Smooth muscle cell (in vitro differentiated cells): ENCODE measurements at regions not wholly inside any gene's neighbourhood (a gene's known extent, or its start where the extent isn't known, plus 50 kb on each side); places are given as distances from the start of the nearest gene placed in this dataset.

Experiments used
- DNase-seq: peaks from one replicate; lab custom pipeline; 2025; ENCODE audit not compliant: unreplicated experiment; lab: John Stamatoyannopoulos, UW
- H2AFZ ChIP-seq: fragments of 200-600 bp; sonication (generic); 2 replicates; pipeline ENCODE4 v1.6.0; 2016; ENCODE audit warnings: antibody characterized with exemption, low read depth, mild to moderate bottlenecking
- H3F3A ChIP-seq: fragments of 200-600 bp; sonication (generic); 2 replicates; pipeline ENCODE4 v1.6.0; 2017; ENCODE audit warnings: antibody characterized with exemption, low read depth
- H3K27ac ChIP-seq: fragments of 200-600 bp; sonication (generic); 2 replicates; pipeline ENCODE4 v1.5.1; 2016; ENCODE audit warnings: low read depth, mild to moderate bottlenecking
- H3K27me3 ChIP-seq: fragments of 200-600 bp; sonication (generic); 2 replicates; pipeline ENCODE4 v1.6.1; 2016; ENCODE audit warnings: low read depth, mild to moderate bottlenecking
- H3K36me3 ChIP-seq: fragments of 200-600 bp; sonication (generic); 2 replicates; pipeline ENCODE4 v1.5.1; 2016; ENCODE audit warnings: low read depth
- H3K4me1 ChIP-seq: fragments of 200-600 bp; sonication (generic); 2 replicates; pipeline ENCODE4 v1.5.1; 2016; ENCODE audit warnings: low read depth
- H3K4me2 ChIP-seq: fragments of 200-600 bp; sonication (generic); 2 replicates; pipeline ENCODE4 v1.6.0; 2016; ENCODE audit warnings: mild to moderate bottlenecking
- H3K4me3 ChIP-seq: fragments of 200-600 bp; sonication (generic); 2 replicates; pipeline ENCODE4 v1.5.1; 2016; ENCODE audit warnings: mild to moderate bottlenecking
- H3K79me2 ChIP-seq: fragments of 200-600 bp; sonication (generic); 2 replicates; pipeline ENCODE4 v1.6.0; 2016; ENCODE audit warnings: low read depth, mild to moderate bottlenecking
- H3K9ac ChIP-seq: fragments of 200-600 bp; sonication (generic); 2 replicates; pipeline ENCODE4 v1.6.0; 2016; ENCODE audit warnings: low read depth
- H3K9me3 ChIP-seq: fragments of 200-600 bp; sonication (generic); replicated peaks from 2 replicates; pipeline ENCODE4 v1.5.1; 2016; ENCODE audit warnings: low read depth
- H4K20me1 ChIP-seq: fragments of 200-600 bp; sonication (generic); 2 replicates; pipeline ENCODE4 v1.6.0; 2016; ENCODE audit warnings: low read depth
- WGBS: methylation state at CpG from one replicate; pipeline ENCODE4 v1.1.7; 2016; ENCODE audit warnings: low lambda C conversion rate; 5-methylcytosine and 5-hydroxymethylcytosine counted together
- TF ChIP-seq, protein P1 (sequence below): fragments of 200-600 bp; sonication (generic); IDR thresholded peaks from 2 replicates; pipeline ENCODE4 v1.5.1; 2017; ENCODE audit warnings: borderline replicate concordance, mild to moderate bottlenecking, antibody characterized with exemption; ENCODE audit not compliant: insufficient read depth, poor library complexity, severe bottlenecking

DNA sequence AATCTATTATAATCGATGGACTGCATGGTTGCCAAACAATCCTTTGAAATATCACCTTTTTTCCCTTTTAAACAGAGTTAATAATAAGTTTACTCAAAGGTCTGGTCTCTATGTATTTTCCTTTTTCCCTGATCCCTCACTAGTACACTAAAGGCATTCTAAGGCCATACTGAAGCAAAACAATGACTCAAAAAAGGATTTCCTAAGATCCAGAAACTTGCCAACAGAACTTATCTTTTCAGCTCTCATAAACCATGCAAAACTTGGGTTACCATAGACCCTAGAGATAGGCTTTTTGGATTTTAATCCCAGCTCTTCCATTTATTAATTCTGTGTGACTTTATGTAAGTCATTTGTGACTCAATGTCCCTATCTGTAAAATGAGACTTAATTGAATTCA, 77.1 kb downstream of the IFI44 start:
- Histone ChIP-seq H3K36me3 (no peaks in the 10 kb centered on the region), H4K20me1 (no peaks in the 10 kb centered on the region), H3K4me1 (no peaks in the 10 kb centered on the region), H2AFZ (no peak overlapping the region), H3F3A (no peaks in the 10 kb centered on the region), H3K4me2 (no peak overlapping the region), H3K27ac (no peak overlapping the region), H3K9ac (no peak overlapping the region), H3K4me3 (no peak overlapping the region), H3K9me3 (no peaks in the 10 kb centered on the region), H3K79me2 (no peaks in the 10 kb centered on the region), H3K27me3 (no peaks in the 10 kb centered on the region)
- 83% methylated on average over 1 of the region's 1 CpG for WGBS
- TF ChIP-seq, protein P1, sequence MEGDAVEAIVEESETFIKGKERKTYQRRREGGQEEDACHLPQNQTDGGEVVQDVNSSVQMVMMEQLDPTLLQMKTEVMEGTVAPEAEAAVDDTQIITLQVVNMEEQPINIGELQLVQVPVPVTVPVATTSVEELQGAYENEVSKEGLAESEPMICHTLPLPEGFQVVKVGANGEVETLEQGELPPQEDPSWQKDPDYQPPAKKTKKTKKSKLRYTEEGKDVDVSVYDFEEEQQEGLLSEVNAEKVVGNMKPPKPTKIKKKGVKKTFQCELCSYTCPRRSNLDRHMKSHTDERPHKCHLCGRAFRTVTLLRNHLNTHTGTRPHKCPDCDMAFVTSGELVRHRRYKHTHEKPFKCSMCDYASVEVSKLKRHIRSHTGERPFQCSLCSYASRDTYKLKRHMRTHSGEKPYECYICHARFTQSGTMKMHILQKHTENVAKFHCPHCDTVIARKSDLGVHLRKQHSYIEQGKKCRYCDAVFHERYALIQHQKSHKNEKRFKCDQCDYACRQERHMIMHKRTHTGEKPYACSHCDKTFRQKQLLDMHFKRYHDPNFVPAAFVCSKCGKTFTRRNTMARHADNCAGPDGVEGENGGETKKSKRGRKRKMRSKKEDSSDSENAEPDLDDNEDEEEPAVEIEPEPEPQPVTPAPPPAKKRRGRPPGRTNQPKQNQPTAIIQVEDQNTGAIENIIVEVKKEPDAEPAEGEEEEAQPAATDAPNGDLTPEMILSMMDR, result no peak
- no peak for DNase-seq

DNA sequence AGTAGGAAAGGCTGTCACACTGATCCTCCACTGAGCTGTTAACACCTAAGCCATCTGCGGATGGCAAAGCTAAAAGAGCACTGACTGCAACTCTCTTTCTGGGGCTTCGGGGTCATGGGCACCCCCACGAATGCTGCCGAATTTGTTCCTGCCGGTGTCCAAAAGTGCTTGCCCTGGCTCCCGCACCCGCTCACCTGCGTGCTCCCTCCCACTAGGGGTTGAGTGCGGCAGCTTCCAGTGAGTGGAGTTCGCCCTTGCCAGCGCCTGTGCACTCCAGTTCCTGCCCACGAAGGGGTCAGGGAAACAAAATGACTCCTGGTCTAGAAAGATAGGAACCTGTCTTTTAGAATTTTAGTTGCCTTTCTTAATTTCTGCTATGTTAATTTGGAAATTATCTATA, 78.7 kb downstream of the IFI44 start:
- Histone ChIP-seq H3K36me3 (no peaks in the 10 kb centered on the region), H3K4me3 (no peak overlapping the region), H4K20me1 (no peaks in the 10 kb centered on the region), H3K9me3 (no peaks in the 10 kb centered on the region), H3K9ac (no peak overlapping the region), H3K27ac (no peak overlapping the region), H3K4me2 (no peak overlapping the region), H3K79me2 (no peaks in the 10 kb centered on the region), H3K27me3 (no peaks in the 10 kb centered on the region), H3F3A (no peaks in the 10 kb centered on the region), H2AFZ (no peak overlapping the region), H3K4me1 (no peaks in the 10 kb centered on the region)
- DNase-seq, result no peak
- WGBS, result 92% methylated on average over 12 of the region's 12 CpGs
- TF ChIP-seq, protein P1, result no peak

DNA sequence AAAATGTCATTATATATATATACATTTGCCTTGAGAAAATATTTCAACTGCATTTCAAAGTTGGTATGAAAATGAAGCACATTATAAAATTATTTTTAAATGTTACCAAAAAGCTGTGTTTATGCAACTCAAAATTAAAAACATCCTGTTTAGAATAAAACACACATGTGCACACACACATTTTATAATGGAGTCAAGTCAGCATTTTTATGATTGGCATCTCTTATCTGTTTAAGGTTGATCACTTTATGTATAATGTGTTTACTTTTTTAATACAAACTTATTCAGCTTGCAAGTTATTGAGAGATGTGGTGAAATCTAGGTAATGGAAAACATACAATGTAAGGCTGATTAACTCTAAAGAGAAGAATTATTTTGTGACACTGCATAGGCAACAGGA, 80.4 kb downstream of the IFI44 start:
- TF ChIP-seq, protein P1, result no peak
- H3K4me2 ChIP-seq, result no peak overlapping the region
- H4K20me1 ChIP-seq, result no peaks in the 10 kb centered on the region
- H2AFZ ChIP-seq, result no peak overlapping the region
- H3K79me2 ChIP-seq, result no peaks in the 10 kb centered on the region
- H3K36me3 ChIP-seq, result no peaks in the 10 kb centered on the region
- no peak overlapping the region for H3K4me3 ChIP-seq
- no peak overlapping the region for H3K27ac ChIP-seq
- H3K4me1 ChIP-seq, result no peaks in the 10 kb centered on the region
- no peaks in the 10 kb centered on the region for H3F3A ChIP-seq
- H3K9ac ChIP-seq, result no peak overlapping the region
- DNase-seq, result no peak
- no peaks in the 10 kb centered on the region for H3K9me3 ChIP-seq
- H3K27me3 ChIP-seq, result no peaks in the 10 kb centered on the region

DNA sequence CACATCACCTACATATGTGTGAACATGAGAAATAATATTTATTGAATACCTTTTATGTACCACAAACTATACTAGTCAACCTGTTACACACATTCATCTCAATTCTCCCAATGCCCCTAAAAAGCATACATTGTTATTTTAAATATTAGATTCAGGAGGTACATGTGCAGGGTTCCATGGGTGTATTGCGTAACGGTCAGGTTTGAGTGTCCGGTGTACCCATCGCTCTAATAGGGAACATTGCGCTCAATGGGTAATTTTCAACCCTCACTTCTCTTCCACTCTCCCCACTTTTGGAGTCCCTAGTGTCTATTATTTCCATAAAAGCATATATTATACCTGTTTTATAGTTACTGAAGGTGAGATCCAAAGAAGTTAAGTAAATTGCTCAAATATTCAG, 82.0 kb downstream of the IFI44 start:
- Histone ChIP-seq H4K20me1 (no peaks in the 10 kb centered on the region), H3K27ac (no peak overlapping the region), H3K79me2 (no peaks in the 10 kb centered on the region), H3K4me1 (no peaks in the 10 kb centered on the region), H3K27me3 (no peaks in the 10 kb centered on the region), H3K4me2 (no peak overlapping the region), H2AFZ (no peak overlapping the region), H3K36me3 (no peaks in the 10 kb centered on the region), H3F3A (no peaks in the 10 kb centered on the region), H3K4me3 (no peak overlapping the region), H3K9ac (no peak overlapping the region), H3K9me3 (no peaks in the 10 kb centered on the region)
- DNase-seq, result no peak
- 98% methylated on average over 5 of the region's 5 CpGs for WGBS
- TF ChIP-seq, protein P1, result no peak
